ENCODE measurements at regions not wholly inside any gene's neighbourhood (a gene's known extent, or its start where the extent isn't known, plus 50 kb on each side); places are given as distances from the start of the nearest gene placed in this dataset.

GRCh38 chr14:44035707-44036106 lies 471.4 kb downstream of the FSCB start:
- Histone ChIP-seq H3K9me3 (ENCODE audit: control extremely low read depth in 1 of 3, control insufficient read depth in 2 of 3, insufficient read depth in 1 of 3, low read length in 2 of 3) (peaks cover 0 to 5% (median 0%) of the 10 kb centered on the region in 3 donors), H3K4me1 (ENCODE audit: control insufficient read depth in 2 of 2, insufficient read depth in 2 of 2, low read length in 2 of 2) (no peaks in the 10 kb centered on the region), H2AFZ (ENCODE audit: insufficient read depth, low read depth, low read length, poor library complexity, severe bottlenecking) (no peak overlapping the region), H3K27me3 (replicated peaks in 1 of 4; ENCODE audit: control extremely low read depth in 1 of 4, control insufficient read depth in 3 of 4, insufficient read depth in 4 of 4, low read length in 3 of 4) (no peaks in the 10 kb centered on the region), H3K27ac (ENCODE audit: low read length in 2 of 2) (no peak overlapping the region), H4K20me1 (ENCODE audit: control insufficient read depth, insufficient read depth, low read length, poor library complexity, severe bottlenecking) (no peaks in the 10 kb centered on the region), H3K36me3 (replicated peaks in 1 of 2; ENCODE audit: control extremely low read depth in 1 of 2, control insufficient read depth in 1 of 2, extremely low read depth in 1 of 2, insufficient read depth in 2 of 2, low read length in 1 of 2) (no peaks in the 10 kb centered on the region), H3K9ac (ENCODE audit: low read length) (no peak overlapping the region), H3K4me2 (replicated peaks; ENCODE audit: low read depth, low read length, poor library complexity, severe bottlenecking) (no peak overlapping the region), H3K79me2 (ENCODE audit: control insufficient read depth, insufficient read depth, low read length) (no peaks in the 10 kb centered on the region), H3K4me3 (ENCODE audit: control extremely low read depth in 1 of 5, extremely low read depth in 1 of 5, insufficient read depth in 1 of 5, low read depth in 2 of 5, low read length in 4 of 5) (no peak overlapping the region)
- ATAC-seq (ENCODE audit: low read depth) = no peak
- intact Hi-C loops (cut with micrococcal nuclease) = no loop called here
- Mint-ChIP-seq H3K4me3 (no peak overlapping the region), H3K9me3 (ENCODE audit: insufficient read depth) (peaks cover 10% of the 10 kb centered on the region), H3K27ac (no peak overlapping the region), H3K4me1 (no peaks in the 10 kb centered on the region), H3K27me3 (no peaks in the 10 kb centered on the region)
- CTCF ChIA-PET = no interaction called here
- POLR2A ChIA-PET = no interaction called here
- TF ChIP-seq CTCF (IDR thresholded peaks at IDR 0.05) (no peak), EZH2 (IDR thresholded peaks at IDR 0.05; ENCODE audit: borderline replicate concordance, insufficient read depth, low read depth, low read length, poor library complexity, severe bottlenecking) (no peak)
- no peak for DNase-seq
- no CpG with 5 or more reads among the region's 2 CpGs for WGBS (ENCODE audit: insufficient coverage)

DNA sequence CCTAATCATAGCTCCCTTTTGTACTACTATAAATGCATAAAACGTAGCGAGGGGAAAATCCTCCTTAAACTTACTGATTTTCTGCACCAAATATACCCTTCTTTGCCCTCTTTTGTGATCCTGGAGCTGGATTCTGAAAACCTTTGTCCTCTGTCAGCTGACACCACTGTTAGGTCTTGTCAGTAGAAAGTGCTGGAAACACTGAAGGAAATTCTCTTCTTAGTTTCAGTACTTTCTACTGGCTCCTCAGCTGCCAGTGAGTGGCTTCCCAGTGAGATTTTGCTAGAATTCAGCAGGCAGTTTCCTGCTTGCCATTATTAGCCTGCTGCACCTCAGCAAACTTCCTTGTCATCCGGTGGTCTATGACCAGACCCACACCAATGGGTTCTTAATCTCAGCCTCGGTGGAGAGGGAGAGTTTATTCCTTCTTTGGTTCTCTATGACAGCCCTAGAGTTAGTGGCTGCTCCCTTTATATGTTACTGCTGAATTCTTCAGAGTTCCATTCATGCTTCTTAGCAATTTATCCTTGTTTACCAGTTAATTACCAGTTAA lies 476.2 kb downstream of the FSCB start:
- ATAC-seq (ENCODE audit: low read depth) = no peak
- no peaks in the 10 kb centered on the region for H3K36me3 ChIP-seq (replicated peaks in 1 of 2; ENCODE audit: control extremely low read depth in 1 of 2, control insufficient read depth in 1 of 2, extremely low read depth in 1 of 2, insufficient read depth in 2 of 2, low read length in 1 of 2)
- CTCF ChIA-PET = no interaction called here
- H3K27ac ChIP-seq (ENCODE audit: low read length in 2 of 2) = no peak overlapping the region
- DNase-seq = no peak
- POLR2A ChIA-PET = no interaction called here
- H3K27me3 ChIP-seq (replicated peaks in 1 of 4; ENCODE audit: control extremely low read depth in 1 of 4, control insufficient read depth in 3 of 4, insufficient read depth in 4 of 4, low read length in 3 of 4) = no peaks in the 10 kb centered on the region
- no peaks in the 10 kb centered on the region for H3K27me3 Mint-ChIP-seq
- H3K79me2 ChIP-seq (ENCODE audit: control insufficient read depth, insufficient read depth, low read length) = no peaks in the 10 kb centered on the region
- peaks cover 2% of the 10 kb centered on the region for H3K9me3 Mint-ChIP-seq (ENCODE audit: insufficient read depth)
- no peak overlapping the region for H2AFZ ChIP-seq (ENCODE audit: insufficient read depth, low read depth, low read length, poor library complexity, severe bottlenecking)
- H3K9me3 ChIP-seq (ENCODE audit: control extremely low read depth in 1 of 3, control insufficient read depth in 2 of 3, insufficient read depth in 1 of 3, low read length in 2 of 3) = no peaks in the 10 kb centered on the region
- no peaks in the 10 kb centered on the region for H3K4me1 Mint-ChIP-seq
- H3K4me3 ChIP-seq (ENCODE audit: control extremely low read depth in 1 of 5, extremely low read depth in 1 of 5, insufficient read depth in 1 of 5, low read depth in 2 of 5, low read length in 4 of 5) = no peak overlapping the region
- TF ChIP-seq CTCF (IDR thresholded peaks at IDR 0.05) (no peak), EZH2 (IDR thresholded peaks at IDR 0.05; ENCODE audit: borderline replicate concordance, insufficient read depth, low read depth, low read length, poor library complexity, severe bottlenecking) (no peak)
- H3K4me3 Mint-ChIP-seq = no peak overlapping the region
- no peak overlapping the region for H3K9ac ChIP-seq (ENCODE audit: low read length)
- H4K20me1 ChIP-seq (ENCODE audit: control insufficient read depth, insufficient read depth, low read length, poor library complexity, severe bottlenecking) = no peaks in the 10 kb centered on the region
- intact Hi-C loops (cut with micrococcal nuclease) = no loop called here
- no peaks in the 10 kb centered on the region for H3K4me1 ChIP-seq (ENCODE audit: control insufficient read depth in 2 of 2, insufficient read depth in 2 of 2, low read length in 2 of 2)
- H3K4me2 ChIP-seq (replicated peaks; ENCODE audit: low read depth, low read length, poor library complexity, severe bottlenecking) = no peak overlapping the region
- 83% methylated on average over 2 of the region's 4 CpGs for WGBS (ENCODE audit: insufficient coverage)
- no peak overlapping the region for H3K27ac Mint-ChIP-seq

Data from B cell (primary cell).